SU-DHL-6 (cell line): ENCODE measurements at regions not wholly inside any gene's neighbourhood (a gene's known extent, or its start where the extent isn't known, plus 50 kb on each side); places are given as distances from the start of the nearest gene placed in this dataset.

Experiments
- H2AFZ ChIP-seq: fragments of 200-600 bp; sonication (generic); 2 replicates; pipeline ENCODE4 v1.6.1; 2014; ENCODE audit warnings: low read depth, mild to moderate bottlenecking, moderate library complexity, mixed read lengths, antibody characterized with exemption, low read length; ENCODE audit not compliant: severe bottlenecking
- H3F3A ChIP-seq: fragments of 200-600 bp; shearing (Covaris generic); 2 replicates; pipeline ENCODE4 v1.6.0; 2016; ENCODE audit warnings: antibody characterized with exemption, mild to moderate bottlenecking; ENCODE audit not compliant: insufficient read depth
- H3K27ac ChIP-seq: fragments of 200-600 bp; sonication (generic); 2 replicates; pipeline ENCODE4 v1.5.1; 2016; ENCODE audit warnings: low read depth, mild to moderate bottlenecking, low read length, moderate library complexity, mixed read lengths
- H3K27me3 ChIP-seq: fragments of 200-600 bp; sonication (generic), shearing (Covaris generic); 2 replicates; pipeline ENCODE4 v1.6.0; 2014; ENCODE audit warnings: mild to moderate bottlenecking, low read length
- H3K36me3 ChIP-seq: fragments of 200-600 bp; sonication (generic); 2 replicates; pipeline ENCODE4 v1.6.1; 2014; ENCODE audit warnings: mild to moderate bottlenecking, low read length, mixed read lengths
- H3K4me2 ChIP-seq: fragments of 300-600, 200-600 bp; shearing (Covaris generic), sonication (generic); 2 replicates; pipeline ENCODE4 v1.6.0; 2014; ENCODE audit warnings: low read length, low read depth, mild to moderate bottlenecking; ENCODE audit not compliant: poor library complexity, severe bottlenecking
- H3K4me3 ChIP-seq: fragments of 200-600 bp; sonication (generic); 2 replicates; pipeline ENCODE4 v1.5.1; 2014; ENCODE audit warnings: antibody characterized with exemption, low read length, mild to moderate bottlenecking, mixed read lengths; ENCODE audit not compliant: insufficient read depth, poor library complexity, severe bottlenecking
- H3K79me2 ChIP-seq: fragments of 200-600 bp; sonication (generic); 2 replicates; pipeline ENCODE4 v1.6.1; 2014; ENCODE audit warnings: mild to moderate bottlenecking, low read length, moderate library complexity; ENCODE audit not compliant: insufficient read depth
- H3K9ac ChIP-seq: fragments of 200-600 bp; sonication (generic); 2 replicates; pipeline ENCODE4 v1.7.0; 2014; ENCODE audit warnings: mild to moderate bottlenecking, low read length
- H3K9me2 ChIP-seq: fragments of 200-600 bp; sonication (generic); replicated peaks from 2 replicates; pipeline ENCODE4 v1.6.1; 2014; ENCODE audit warnings: low read length; ENCODE audit not compliant: insufficient read depth
- H3K9me3 ChIP-seq: fragments of 200-600 bp; sonication (generic); 2 replicates; pipeline ENCODE4 v1.6.1; 2014; ENCODE audit warnings: low read length, mixed read lengths; ENCODE audit not compliant: insufficient read depth
- H4K20me1 ChIP-seq: fragments of 200-600 bp; sonication (generic); 2 replicates; pipeline ENCODE4 v1.6.1; 2014; ENCODE audit warnings: low read depth, mild to moderate bottlenecking, antibody characterized with exemption, low read length, moderate library complexity, mixed read lengths
- CTCF ChIP-seq: fragments of 200-600 bp; sonication (generic); IDR thresholded peaks from one replicate; pipeline ENCODE4 v1.5.1; 2017; ENCODE audit warnings: antibody characterized with exemption, mild to moderate bottlenecking, low read length, moderate library complexity; ENCODE audit not compliant: insufficient read depth, poor library complexity, severe bottlenecking
- EZH2phosphoT487 ChIP-seq: fragments of 200-600 bp; sonication (generic), shearing (Covaris generic); conservative IDR thresholded peaks from 2 replicates; pipeline ENCODE4 v1.6.1; 2018; ENCODE audit warnings: mild to moderate bottlenecking, antibody characterized with exemption, low read length, moderate library complexity, mixed read lengths

DNA sequence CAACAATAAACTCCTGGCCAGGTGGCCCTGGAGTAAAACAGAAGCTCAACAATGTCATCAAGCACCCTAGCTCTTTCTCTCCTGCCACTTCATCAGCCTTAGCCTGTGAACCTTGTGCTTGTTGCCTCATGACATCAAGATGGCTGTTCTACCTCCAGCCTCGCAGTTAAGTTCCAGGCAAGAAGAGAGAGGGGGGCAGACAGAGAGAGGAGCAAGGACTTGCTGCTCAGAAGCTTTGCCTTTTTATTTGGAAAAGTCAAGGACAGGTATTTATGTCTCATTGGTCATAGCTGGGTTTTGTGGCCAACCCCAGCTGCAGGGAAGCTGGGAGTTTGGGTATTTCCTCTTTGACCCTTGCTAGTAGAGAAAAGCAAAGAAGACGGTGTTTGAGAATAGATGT is 60.3 kb upstream of the GADD45A start:
- Histone ChIP-seq H3K4me3 (no peak overlapping the region), H3K9me3 (no peaks in the 10 kb centered on the region), H3K36me3 (no peaks in the 10 kb centered on the region), H3K79me2 (no peaks in the 10 kb centered on the region), H4K20me1 (no peaks in the 10 kb centered on the region), H3K27me3 (no peaks in the 10 kb centered on the region), H2AFZ (no peak overlapping the region), H3K9me2 (no peaks in the 10 kb centered on the region), H3F3A (no peaks in the 10 kb centered on the region), H3K9ac (no peak overlapping the region), H3K4me2 (no peak overlapping the region), H3K27ac (no peak overlapping the region)
- no peak for TF ChIP-seq CTCF
- no peak for TF ChIP-seq EZH2phosphoT487

GRCh38 chr1:67626090-67626860 is 58.7 kb upstream of the GADD45A start:
- no peaks in the 10 kb centered on the region for H4K20me1 ChIP-seq
- H3K36me3 ChIP-seq: no peaks in the 10 kb centered on the region
- H3K4me2 ChIP-seq: no peak overlapping the region
- no peaks in the 10 kb centered on the region for H3F3A ChIP-seq
- no peak overlapping the region for H3K27ac ChIP-seq
- H3K9me3 ChIP-seq: no peaks in the 10 kb centered on the region
- H3K9ac ChIP-seq: no peak overlapping the region
- no peaks in the 10 kb centered on the region for H3K27me3 ChIP-seq
- H3K9me2 ChIP-seq: no peaks in the 10 kb centered on the region
- no peak overlapping the region for H2AFZ ChIP-seq
- H3K79me2 ChIP-seq: no peaks in the 10 kb centered on the region
- no peak overlapping the region for H3K4me3 ChIP-seq
- TF ChIP-seq CTCF (no peak), EZH2phosphoT487 (no peak)

- Histone ChIP-seq H3K27me3 (no peaks in the 10 kb centered on the region), H3K4me2 (no peak overlapping the region), H3K27ac (no peak overlapping the region), H3K4me3 (no peak overlapping the region), H3F3A (no peaks in the 10 kb centered on the region), H3K9me2 (no peaks in the 10 kb centered on the region), H3K9ac (no peak overlapping the region), H2AFZ (no peak overlapping the region), H3K9me3 (no peaks in the 10 kb centered on the region), H4K20me1 (no peaks in the 10 kb centered on the region), H3K36me3 (no peaks in the 10 kb centered on the region), H3K79me2 (no peaks in the 10 kb centered on the region)
- no peak for TF ChIP-seq CTCF
- no peak for TF ChIP-seq EZH2phosphoT487
Measured at GRCh38 chr1:67626861-67627235, 58.2 kb upstream of the GADD45A start.
